ENCODE measurements at regions not wholly inside any gene's neighbourhood (a gene's known extent, or its start where the extent isn't known, plus 50 kb on each side); places are given as distances from the start of the nearest gene placed in this dataset.

DNA sequence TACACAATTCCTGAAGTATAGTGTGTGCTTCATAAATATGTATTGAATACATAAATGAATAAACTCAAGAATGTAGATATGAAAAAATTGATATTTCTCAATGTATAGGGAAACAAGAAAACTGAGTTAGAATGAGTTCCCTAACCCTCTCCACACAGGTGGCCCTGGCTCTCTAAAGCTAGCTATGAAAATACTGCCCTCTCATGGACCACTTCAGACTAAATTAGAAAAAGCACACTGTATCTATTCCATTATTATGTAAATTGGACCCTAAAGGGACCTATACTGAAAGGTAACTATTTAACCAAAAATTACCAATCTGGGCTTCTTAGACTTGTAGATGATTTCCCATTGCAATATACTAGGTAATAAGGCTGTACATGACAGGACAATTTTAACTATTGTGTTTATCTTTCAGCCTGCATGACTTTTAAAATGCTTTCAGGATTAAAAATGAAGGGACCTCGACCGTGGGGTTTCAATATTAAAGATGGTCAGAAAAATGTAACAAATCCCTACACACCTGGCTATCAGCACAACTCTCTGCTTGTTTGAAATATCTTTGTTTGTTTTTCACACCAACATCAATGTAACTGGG, 672.5 kb upstream of the KIF2B start:
- H3K4me2 ChIP-seq (ENCODE audit: insufficient read depth, low read length, poor library complexity, severe bottlenecking) = no peak overlapping the region
- no peak for DNase-seq (ENCODE audit: low spot score)
- H2BK12ac ChIP-seq (ENCODE audit: low read length) = no peak overlapping the region
- no CpG with 5 or more reads among the region's 2 CpGs for WGBS, 2 donors (ENCODE audit: extremely low coverage in 2 of 2, insufficient read length in 2 of 2, insufficient replicate concordance in 1 of 2)
- no peak overlapping the region for H2BK15ac ChIP-seq (ENCODE audit: low read length)
- H3K9me3 ChIP-seq (replicated peaks in 1 of 2; ENCODE audit: control insufficient read depth in 2 of 2, insufficient read depth in 1 of 2, low read depth in 1 of 2, low read length in 2 of 2) = no peaks in the 10 kb centered on the region
- H3K27ac ChIP-seq (replicated peaks; ENCODE audit: low read length) = no peak overlapping the region
- H2BK5ac ChIP-seq (ENCODE audit: low read length) = no peak overlapping the region
- no peaks in the 10 kb centered on the region for H3K4me1 ChIP-seq (ENCODE audit: control insufficient read depth in 2 of 2, insufficient read depth in 1 of 2, low read depth in 1 of 2, low read length in 2 of 2)
- H2BK120ac ChIP-seq (ENCODE audit: low read depth, low read length) = no peak overlapping the region
- H4K8ac ChIP-seq (ENCODE audit: low read depth, low read length) = no peak overlapping the region
- H3K4ac ChIP-seq (ENCODE audit: low read length) = no peak overlapping the region
- H3K27me3 ChIP-seq (ENCODE audit: control insufficient read depth in 3 of 3, insufficient read depth in 3 of 3, low read depth in 1 of 3, low read length in 3 of 3) = no peaks in the 10 kb centered on the region
- no peak overlapping the region for H4K91ac ChIP-seq (ENCODE audit: low read depth, low read length, poor library complexity)
- H3K9ac ChIP-seq (ENCODE audit: low read depth, low read length, poor library complexity) = no peak overlapping the region
- H3K4me3 ChIP-seq (ENCODE audit: low read length in 2 of 2) = no peak overlapping the region
- H3K23ac ChIP-seq (ENCODE audit: low read depth, low read length, poor library complexity) = no peak overlapping the region
- H2AFZ ChIP-seq (ENCODE audit: low read length) = no peak overlapping the region
- H3K79me1 ChIP-seq (ENCODE audit: low read depth, low read length) = no peaks in the 10 kb centered on the region
- no peak overlapping the region for H3K14ac ChIP-seq (ENCODE audit: low read length)
- H2AK5ac ChIP-seq (ENCODE audit: low read depth, low read length) = no peak overlapping the region
- H3K18ac ChIP-seq (ENCODE audit: low read length) = no peak overlapping the region
- no peaks in the 10 kb centered on the region for H3K36me3 ChIP-seq (replicated peaks in 1 of 2; ENCODE audit: control insufficient read depth in 2 of 2, insufficient read depth in 2 of 2, low read length in 2 of 2)

- H2AK5ac ChIP-seq (ENCODE audit: low read depth, low read length) = no peak overlapping the region
- no peak overlapping the region for H3K9ac ChIP-seq (ENCODE audit: low read depth, low read length, poor library complexity)
- H4K91ac ChIP-seq (ENCODE audit: low read depth, low read length, poor library complexity) = no peak overlapping the region
- H3K79me1 ChIP-seq (ENCODE audit: low read depth, low read length) = no peaks in the 10 kb centered on the region
- no peaks in the 10 kb centered on the region for H3K27me3 ChIP-seq (ENCODE audit: control insufficient read depth in 3 of 3, insufficient read depth in 3 of 3, low read depth in 1 of 3, low read length in 3 of 3)
- H3K9me3 ChIP-seq (replicated peaks in 1 of 2; ENCODE audit: control insufficient read depth in 2 of 2, insufficient read depth in 1 of 2, low read depth in 1 of 2, low read length in 2 of 2) = no peaks in the 10 kb centered on the region
- H3K4me3 ChIP-seq (ENCODE audit: low read length in 2 of 2) = no peak overlapping the region
- H3K18ac ChIP-seq (ENCODE audit: low read length) = no peak overlapping the region
- DNase-seq (ENCODE audit: low spot score) = no peak
- H4K8ac ChIP-seq (ENCODE audit: low read depth, low read length) = no peak overlapping the region
- no peaks in the 10 kb centered on the region for H3K4me1 ChIP-seq (ENCODE audit: control insufficient read depth in 2 of 2, insufficient read depth in 1 of 2, low read depth in 1 of 2, low read length in 2 of 2)
- H2BK120ac ChIP-seq (ENCODE audit: low read depth, low read length) = no peak overlapping the region
- H2BK15ac ChIP-seq (ENCODE audit: low read length) = no peak overlapping the region
- no peak overlapping the region for H3K4me2 ChIP-seq (ENCODE audit: insufficient read depth, low read length, poor library complexity, severe bottlenecking)
- no peak overlapping the region for H3K23ac ChIP-seq (ENCODE audit: low read depth, low read length, poor library complexity)
- H3K4ac ChIP-seq (ENCODE audit: low read length) = no peak overlapping the region
- H3K14ac ChIP-seq (ENCODE audit: low read length) = no peak overlapping the region
- H3K27ac ChIP-seq (replicated peaks; ENCODE audit: low read length) = no peak overlapping the region
- H2AFZ ChIP-seq (ENCODE audit: low read length) = no peak overlapping the region
- no peaks in the 10 kb centered on the region for H3K36me3 ChIP-seq (replicated peaks in 1 of 2; ENCODE audit: control insufficient read depth in 2 of 2, insufficient read depth in 2 of 2, low read length in 2 of 2)
- 100% methylated on average over 2 of the region's 3 CpGs; no CpG with 5 or more reads in 1 of the 2 donors for WGBS, 2 donors (ENCODE audit: extremely low coverage in 2 of 2, insufficient read length in 2 of 2, insufficient replicate concordance in 1 of 2)
- no peak overlapping the region for H2BK5ac ChIP-seq (ENCODE audit: low read length)
- H2BK12ac ChIP-seq (ENCODE audit: low read length) = no peak overlapping the region
These were observed 673.4 kb upstream of the KIF2B start for GRCh38 chr17:53149316-53149715.

- Histone ChIP-seq H2BK12ac (ENCODE audit: low read length) (no peak overlapping the region), H3K4me3 (ENCODE audit: low read length in 2 of 2) (no peak overlapping the region), H3K36me3 (replicated peaks in 1 of 2; ENCODE audit: control insufficient read depth in 2 of 2, insufficient read depth in 2 of 2, low read length in 2 of 2) (no peaks in the 10 kb centered on the region), H3K23ac (ENCODE audit: low read depth, low read length, poor library complexity) (no peak overlapping the region), H3K9me3 (replicated peaks in 1 of 2; ENCODE audit: control insufficient read depth in 2 of 2, insufficient read depth in 1 of 2, low read depth in 1 of 2, low read length in 2 of 2) (no peaks in the 10 kb centered on the region), H3K27ac (replicated peaks; ENCODE audit: low read length) (no peak overlapping the region), H4K8ac (ENCODE audit: low read depth, low read length) (no peak overlapping the region), H2BK5ac (ENCODE audit: low read length) (no peak overlapping the region), H3K4me1 (ENCODE audit: control insufficient read depth in 2 of 2, insufficient read depth in 1 of 2, low read depth in 1 of 2, low read length in 2 of 2) (no peaks in the 10 kb centered on the region), H3K79me1 (ENCODE audit: low read depth, low read length) (no peaks in the 10 kb centered on the region), H3K4me2 (ENCODE audit: insufficient read depth, low read length, poor library complexity, severe bottlenecking) (no peak overlapping the region), H3K4ac (ENCODE audit: low read length) (no peak overlapping the region), H2BK15ac (ENCODE audit: low read length) (no peak overlapping the region), H3K14ac (ENCODE audit: low read length) (no peak overlapping the region), H2AFZ (ENCODE audit: low read length) (no peak overlapping the region), H3K27me3 (ENCODE audit: control insufficient read depth in 3 of 3, insufficient read depth in 3 of 3, low read depth in 1 of 3, low read length in 3 of 3) (no peaks in the 10 kb centered on the region), H3K18ac (ENCODE audit: low read length) (no peak overlapping the region), H3K9ac (ENCODE audit: low read depth, low read length, poor library complexity) (no peak overlapping the region), H2BK120ac (ENCODE audit: low read depth, low read length) (no peak overlapping the region), H2AK5ac (ENCODE audit: low read depth, low read length) (no peak overlapping the region), H4K91ac (ENCODE audit: low read depth, low read length, poor library complexity) (no peak overlapping the region)
- no peak for DNase-seq (ENCODE audit: low spot score)
- no CpG with 5 or more reads among the region's 1 CpG for WGBS, 2 donors (ENCODE audit: extremely low coverage in 2 of 2, insufficient read length in 2 of 2, insufficient replicate concordance in 1 of 2)
These were observed 674.7 kb upstream of the KIF2B start for GRCh38 chr17:53148058-53148457.

DNA sequence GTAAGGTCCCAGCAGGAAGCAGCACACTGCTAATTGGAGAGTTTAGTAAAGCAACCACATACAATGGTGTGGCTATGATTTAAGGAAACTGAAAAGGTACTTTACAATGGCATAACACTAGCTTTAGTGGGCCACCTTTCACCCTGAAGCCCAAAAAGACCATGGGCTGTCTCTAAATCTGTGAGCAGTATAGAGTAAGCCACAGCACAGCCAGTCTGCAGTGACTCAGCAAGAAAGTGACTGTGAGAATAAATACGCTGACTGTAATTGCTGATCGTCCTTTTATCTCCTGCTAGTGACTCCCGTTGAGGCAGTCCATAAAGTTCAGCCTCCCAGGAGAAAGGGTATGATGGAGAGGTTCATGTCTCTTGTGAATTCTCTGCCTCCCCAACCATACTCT, 679.8 kb upstream of the KIF2B start:
- no peak overlapping the region for H2BK120ac ChIP-seq (ENCODE audit: low read depth, low read length)
- no peak overlapping the region for H3K9ac ChIP-seq (ENCODE audit: low read depth, low read length, poor library complexity)
- H3K27ac ChIP-seq (replicated peaks; ENCODE audit: low read length) = no peak overlapping the region
- H3K9me3 ChIP-seq (replicated peaks in 1 of 2; ENCODE audit: control insufficient read depth in 2 of 2, insufficient read depth in 1 of 2, low read depth in 1 of 2, low read length in 2 of 2) = no peaks in the 10 kb centered on the region
- no peaks in the 10 kb centered on the region for H3K36me3 ChIP-seq (replicated peaks in 1 of 2; ENCODE audit: control insufficient read depth in 2 of 2, insufficient read depth in 2 of 2, low read length in 2 of 2)
- H4K91ac ChIP-seq (ENCODE audit: low read depth, low read length, poor library complexity) = no peak overlapping the region
- H3K4ac ChIP-seq (ENCODE audit: low read length) = no peak overlapping the region
- no peak overlapping the region for H4K8ac ChIP-seq (ENCODE audit: low read depth, low read length)
- H3K4me3 ChIP-seq (ENCODE audit: low read length in 2 of 2) = no peak overlapping the region
- no peak overlapping the region for H3K4me2 ChIP-seq (ENCODE audit: insufficient read depth, low read length, poor library complexity, severe bottlenecking)
- H2BK12ac ChIP-seq (ENCODE audit: low read length) = no peak overlapping the region
- H2AK5ac ChIP-seq (ENCODE audit: low read depth, low read length) = no peak overlapping the region
- H3K14ac ChIP-seq (ENCODE audit: low read length) = no peak overlapping the region
- no peak overlapping the region for H3K18ac ChIP-seq (ENCODE audit: low read length)
- no CpG with 5 or more reads among the region's 3 CpGs for WGBS, 2 donors (ENCODE audit: extremely low coverage in 2 of 2, insufficient read length in 2 of 2, insufficient replicate concordance in 1 of 2)
- no peak for DNase-seq (ENCODE audit: low spot score)
- no peak overlapping the region for H3K23ac ChIP-seq (ENCODE audit: low read depth, low read length, poor library complexity)
- H3K79me1 ChIP-seq (ENCODE audit: low read depth, low read length) = no peaks in the 10 kb centered on the region
- no peak overlapping the region for H2BK5ac ChIP-seq (ENCODE audit: low read length)
- no peaks in the 10 kb centered on the region for H3K27me3 ChIP-seq (ENCODE audit: control insufficient read depth in 3 of 3, insufficient read depth in 3 of 3, low read depth in 1 of 3, low read length in 3 of 3)
- H2BK15ac ChIP-seq (ENCODE audit: low read length) = no peak overlapping the region
- H2AFZ ChIP-seq (ENCODE audit: low read length) = no peak overlapping the region
- peaks cover 0 to 2% of the 10 kb centered on the region in 2 donors for H3K4me1 ChIP-seq (ENCODE audit: control insufficient read depth in 2 of 2, insufficient read depth in 1 of 2, low read depth in 1 of 2, low read length in 2 of 2)
